SK-N-SH (cell line): ENCODE measurements at regions not wholly inside any gene's neighbourhood (a gene's known extent, or its start where the extent isn't known, plus 50 kb on each side); places are given as distances from the start of the nearest gene placed in this dataset.

Experiments used
- GATA2 ChIP-seq: sonication (generic); formaldehyde crosslinking; IDR thresholded peaks from 2 replicates; pipeline ENCODE4 v1.5.0; 2020; ENCODE audit warnings: mild to moderate bottlenecking, missing genetic modification reagents
- SIN3A ChIP-seq: IDR thresholded peaks from 2 replicates; pipeline ENCODE4 v1.6.1; 2012; ENCODE audit warnings: low read depth, mild to moderate bottlenecking, low read length, moderate library complexity, borderline replicate concordance
- TF ChIP-seq, protein P1 (sequence below): fragments of 200-600 bp; sonication (generic); IDR thresholded peaks from 2 replicates; pipeline ENCODE4 v1.6.1; 2017; ENCODE audit warnings: antibody characterized with exemption, mild to moderate bottlenecking, moderate library complexity

DNA sequence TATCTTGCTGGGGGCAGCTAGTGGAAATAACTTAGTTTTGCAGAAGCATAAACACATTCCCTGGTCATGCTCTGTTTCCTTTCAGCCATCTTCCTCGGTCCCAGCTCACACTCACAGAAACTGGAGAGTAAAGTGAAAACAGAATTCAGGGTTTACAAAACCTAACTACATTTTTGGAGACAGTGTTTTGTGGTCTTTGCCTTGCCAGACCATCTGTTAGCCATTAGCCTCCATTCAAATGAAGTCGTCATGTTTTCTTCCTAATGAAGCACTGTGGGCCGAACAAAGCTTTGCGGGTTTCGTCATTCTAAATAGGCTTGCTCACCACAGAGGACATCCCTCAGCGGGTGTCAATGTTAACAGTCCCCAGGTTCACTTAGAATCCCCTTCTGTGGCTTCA, 214.6 kb upstream of the TMEM72 start:
- no peak for TF ChIP-seq GATA2 (CRISPR knock-in tag)
- TF ChIP-seq, protein P1, sequence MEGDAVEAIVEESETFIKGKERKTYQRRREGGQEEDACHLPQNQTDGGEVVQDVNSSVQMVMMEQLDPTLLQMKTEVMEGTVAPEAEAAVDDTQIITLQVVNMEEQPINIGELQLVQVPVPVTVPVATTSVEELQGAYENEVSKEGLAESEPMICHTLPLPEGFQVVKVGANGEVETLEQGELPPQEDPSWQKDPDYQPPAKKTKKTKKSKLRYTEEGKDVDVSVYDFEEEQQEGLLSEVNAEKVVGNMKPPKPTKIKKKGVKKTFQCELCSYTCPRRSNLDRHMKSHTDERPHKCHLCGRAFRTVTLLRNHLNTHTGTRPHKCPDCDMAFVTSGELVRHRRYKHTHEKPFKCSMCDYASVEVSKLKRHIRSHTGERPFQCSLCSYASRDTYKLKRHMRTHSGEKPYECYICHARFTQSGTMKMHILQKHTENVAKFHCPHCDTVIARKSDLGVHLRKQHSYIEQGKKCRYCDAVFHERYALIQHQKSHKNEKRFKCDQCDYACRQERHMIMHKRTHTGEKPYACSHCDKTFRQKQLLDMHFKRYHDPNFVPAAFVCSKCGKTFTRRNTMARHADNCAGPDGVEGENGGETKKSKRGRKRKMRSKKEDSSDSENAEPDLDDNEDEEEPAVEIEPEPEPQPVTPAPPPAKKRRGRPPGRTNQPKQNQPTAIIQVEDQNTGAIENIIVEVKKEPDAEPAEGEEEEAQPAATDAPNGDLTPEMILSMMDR: no peak
- no peak for TF ChIP-seq SIN3A
